Cerebellar cortex (tissue), 1 donor: ENCODE measurements at regions not wholly inside any gene's neighbourhood (a gene's known extent, or its start where the extent isn't known, plus 50 kb on each side); places are given as distances from the start of the nearest gene placed in this dataset.
"Not testable (repeated sequence)": the region's sequence is repeated elsewhere in the genome, so short reads cannot be mapped to it uniquely, and the experiment has no call there.

Experiments used
- DNase-seq: peaks from one replicate; pipeline ENCODE4 v3.0.0-alpha.2; 2015; ENCODE audit warnings: low spot score

GRCh38 chr20:47890708-47891107, 105.4 kb upstream of the SULF2 start:
- not testable (repeated sequence) for DNase-seq

GRCh38 chr20:47889751-47890150, 104.5 kb upstream of the SULF2 start:
- not testable (repeated sequence) for DNase-seq

GRCh38 chr20:47888351-47888750, 103.1 kb upstream of the SULF2 start:
- no peak for DNase-seq

GRCh38 chr20:47887477-47888080, 102.3 kb upstream of the SULF2 start:
- no peak for DNase-seq

- DNase-seq, result no peak
These were observed 101.8 kb upstream of the SULF2 start for GRCh38 chr20:47887064-47887463.

GRCh38 chr20:47886454-47887041, 101.3 kb upstream of the SULF2 start:
- DNase-seq, result no peak

- DNase-seq, result no peak
These were observed 100.7 kb upstream of the SULF2 start for GRCh38 chr20:47885909-47886453.

- not testable (repeated sequence) for DNase-seq
These were observed 98.7 kb upstream of the SULF2 start for GRCh38 chr20:47883940-47884339.

- DNase-seq, result no peak
These were observed 97.9 kb upstream of the SULF2 start for GRCh38 chr20:47883186-47883585.

- no peak for DNase-seq
These were observed 94.5 kb upstream of the SULF2 start for GRCh38 chr20:47879771-47880170.

- DNase-seq, result no peak
These were observed 93.3 kb upstream of the SULF2 start for GRCh38 chr20:47878601-47879027.

GRCh38 chr20:47876311-47877088, 91.2 kb upstream of the SULF2 start:
- DNase-seq, result no peak

- no peak for DNase-seq
These were observed 90.2 kb upstream of the SULF2 start for GRCh38 chr20:47875297-47876025.

GRCh38 chr20:47872341-47872740, 87.1 kb upstream of the SULF2 start:
- no peak for DNase-seq

GRCh38 chr20:47870475-47870874, 85.2 kb upstream of the SULF2 start:
- DNase-seq, result no peak

GRCh38 chr20:47868744-47869143, 83.5 kb upstream of the SULF2 start:
- DNase-seq, result no peak

- DNase-seq, result no peak
These were observed 83.0 kb upstream of the SULF2 start for GRCh38 chr20:47868236-47868635.

GRCh38 chr20:47867831-47868230, 82.5 kb upstream of the SULF2 start:
- no peak for DNase-seq

- no peak for DNase-seq
These were observed 81.2 kb upstream of the SULF2 start for GRCh38 chr20:47866480-47866879.

GRCh38 chr20:47865912-47866311, 80.6 kb upstream of the SULF2 start:
- no peak for DNase-seq

- no peak for DNase-seq
These were observed 80.2 kb upstream of the SULF2 start for GRCh38 chr20:47865451-47865850.

- DNase-seq, result no peak
These were observed 78.7 kb upstream of the SULF2 start for GRCh38 chr20:47863981-47864380.
